Astrocyte (in vitro differentiated cells and primary cell): ENCODE measurements at regions not wholly inside any gene's neighbourhood (a gene's known extent, or its start where the extent isn't known, plus 50 kb on each side); places are given as distances from the start of the nearest gene placed in this dataset.

Experiments
- DNase-seq: peaks from one replicate; pipeline ENCODE4 v3.0.0-alpha.2; 2010; ENCODE audit warnings: low read depth
- FAIRE-seq: peaks from 2 replicates; lab custom pipeline; 2011; peaks lifted over from hg19 to GRCh38; lab: Jason Lieb, UNC
- H2AFZ ChIP-seq: 2 replicates; pipeline ENCODE4 v1.6.0; 2012; ENCODE audit warnings: low read depth, low read length, inconsistent platforms
- H3K27ac ChIP-seq: 2 replicates; pipeline ENCODE4 v1.5.1; 2011; ENCODE audit warnings: low read depth, low read length, inconsistent platforms
- H3K27me3 ChIP-seq: 2 replicates; pipeline ENCODE4 v1.6.0; 2011; ENCODE audit warnings: low read length, inconsistent platforms; ENCODE audit not compliant: insufficient read depth
- H3K36me3 ChIP-seq: 2 replicates; pipeline ENCODE4 v1.5.1; 2011; ENCODE audit warnings: low read length, inconsistent platforms; ENCODE audit not compliant: insufficient read depth
- H3K4me1 ChIP-seq: 2 replicates; pipeline ENCODE4 v1.5.1; 2011; ENCODE audit warnings: low read length, inconsistent platforms; ENCODE audit not compliant: insufficient read depth
- H3K4me2 ChIP-seq: 2 replicates; pipeline ENCODE4 v1.6.0; 2012; ENCODE audit warnings: low read length, inconsistent platforms
- H3K4me3 ChIP-seq: 2 replicates; pipeline ENCODE4 v1.5.1; 2011; ENCODE audit warnings: low read depth, mild to moderate bottlenecking, low read length, inconsistent platforms; ENCODE audit not compliant: insufficient read depth
- H3K79me2 ChIP-seq: 2 replicates; pipeline ENCODE4 v1.6.0; 2012; ENCODE audit warnings: mild to moderate bottlenecking, low read length, inconsistent platforms; ENCODE audit not compliant: insufficient read depth
- H3K9ac ChIP-seq: 2 replicates; pipeline ENCODE4 v1.6.0; 2012; ENCODE audit warnings: mild to moderate bottlenecking, low read length, inconsistent platforms
- H3K9me3 ChIP-seq: 2 replicates; pipeline ENCODE4 v1.5.1; 2012; ENCODE audit warnings: low read depth, mild to moderate bottlenecking, low read length, inconsistent platforms; ENCODE audit not compliant: insufficient read depth
- H4K20me1 ChIP-seq: 2 replicates; pipeline ENCODE4 v1.6.0; 2012; ENCODE audit warnings: low read length, inconsistent platforms; ENCODE audit not compliant: insufficient read depth
- H3K27ac Mint-ChIP-seq: one replicate; pipeline ENCODE4 v1.8.0; 2021; ENCODE audit warnings: mild to moderate bottlenecking, mixed read lengths; ENCODE audit not compliant: unreplicated experiment
- H3K27me3 Mint-ChIP-seq: one replicate; pipeline ENCODE4 v1.8.0; 2021; ENCODE audit warnings: low read depth, mixed read lengths; ENCODE audit not compliant: unreplicated experiment
- H3K36me3 Mint-ChIP-seq: one replicate; pipeline ENCODE4 v1.8.0; 2021; ENCODE audit warnings: low read depth, mixed read lengths; ENCODE audit not compliant: unreplicated experiment
- H3K4me1 Mint-ChIP-seq: one replicate; pipeline ENCODE4 v1.8.0; 2021; ENCODE audit warnings: low read depth, mixed read lengths; ENCODE audit not compliant: unreplicated experiment
- H3K4me3 Mint-ChIP-seq: one replicate; pipeline ENCODE4 v1.8.0; 2021; ENCODE audit warnings: mild to moderate bottlenecking, moderate library complexity, mixed read lengths; ENCODE audit not compliant: unreplicated experiment
- H3K9me3 Mint-ChIP-seq: one replicate; pipeline ENCODE4 v1.8.0; 2021; ENCODE audit warnings: mild to moderate bottlenecking, mixed read lengths; ENCODE audit not compliant: unreplicated experiment
- CTCF ChIP-seq: IDR thresholded peaks from 2 replicates; pipeline ENCODE4 v1.5.1; 2011; ENCODE audit warnings: low read depth, mild to moderate bottlenecking, inconsistent platforms, low read length, moderate library complexity; ENCODE audit not compliant: insufficient read depth
- EZH2 ChIP-seq: IDR thresholded peaks from 2 replicates; pipeline ENCODE4 v1.6.1; 2012; ENCODE audit warnings: mild to moderate bottlenecking, low read length, inconsistent platforms; ENCODE audit not compliant: insufficient read depth

- Histone ChIP-seq H3K9me3 (no peaks in the 10 kb centered on the region), H3K36me3 (no peaks in the 10 kb centered on the region), H3K9ac (no peak overlapping the region), H2AFZ (no peak overlapping the region), H3K27me3 (no peaks in the 10 kb centered on the region), H3K4me2 (no peak overlapping the region), H3K27ac (no peak overlapping the region), H3K4me3 (no peak overlapping the region), H3K4me1 (no peaks in the 10 kb centered on the region), H3K79me2 (no peaks in the 10 kb centered on the region), H4K20me1 (no peaks in the 10 kb centered on the region)
- no peak for DNase-seq
- TF ChIP-seq EZH2 (no peak), CTCF (no peak)
- Mint-ChIP-seq H3K27ac (no peak overlapping the region), H3K36me3 (no peaks in the 10 kb centered on the region), H3K4me1 (no peaks in the 10 kb centered on the region), H3K4me3 (no peak overlapping the region), H3K27me3 (no peaks in the 10 kb centered on the region), H3K9me3 (peaks cover 12% of the 10 kb centered on the region)
- no peak for FAIRE-seq
Measured at GRCh38 chr3:124557-125179, 71.9 kb upstream of the CHL1 start.

DNA sequence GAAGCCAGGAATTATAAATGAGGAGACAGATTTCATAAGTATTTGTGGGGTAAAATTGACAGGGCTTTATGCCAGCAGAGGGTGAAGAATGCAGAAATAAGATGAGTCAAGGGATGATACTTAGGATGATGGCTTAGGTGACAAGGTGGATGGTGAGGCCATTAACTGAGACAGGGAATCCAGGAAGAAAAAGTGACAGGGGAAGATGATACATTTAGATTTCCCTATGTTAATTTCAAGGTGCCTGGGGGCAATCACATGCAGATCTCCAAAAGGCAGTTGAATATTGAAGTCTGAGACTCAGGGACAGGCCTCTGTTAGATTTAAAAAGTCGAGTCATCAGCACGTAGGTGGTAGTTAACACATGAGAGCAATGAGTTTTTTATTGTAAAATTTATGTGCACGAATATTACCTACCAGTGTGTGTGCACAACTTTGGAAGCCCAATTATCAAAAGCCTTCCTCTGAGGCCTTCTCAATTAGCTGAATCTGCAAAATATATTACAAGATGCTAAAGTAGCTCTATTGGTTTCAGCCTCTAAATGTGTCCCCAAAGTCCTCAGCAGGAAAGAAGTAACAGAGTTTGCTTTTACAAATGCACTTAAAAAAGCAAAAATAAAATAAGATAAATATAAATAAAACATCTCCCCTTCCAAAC, 67.9 kb upstream of the CHL1 start:
- Histone ChIP-seq H3K79me2 (no peaks in the 10 kb centered on the region), H3K9ac (no peak overlapping the region), H3K4me1 (no peaks in the 10 kb centered on the region), H3K4me2 (no peak overlapping the region), H3K27me3 (no peaks in the 10 kb centered on the region), H3K4me3 (no peak overlapping the region), H4K20me1 (no peaks in the 10 kb centered on the region), H3K27ac (no peak overlapping the region), H3K9me3 (no peaks in the 10 kb centered on the region), H3K36me3 (no peaks in the 10 kb centered on the region), H2AFZ (no peak overlapping the region)
- H3K9me3 Mint-ChIP-seq = peaks cover 9% of the 10 kb centered on the region
- H3K4me1 Mint-ChIP-seq = no peaks in the 10 kb centered on the region
- no peak for DNase-seq
- H3K4me3 Mint-ChIP-seq = no peak overlapping the region
- FAIRE-seq = no peak
- TF ChIP-seq CTCF (no peak), EZH2 (no peak)
- no peaks in the 10 kb centered on the region for H3K27me3 Mint-ChIP-seq
- H3K27ac Mint-ChIP-seq = no peak overlapping the region
- no peaks in the 10 kb centered on the region for H3K36me3 Mint-ChIP-seq
